H9 (cell line): ENCODE measurements at regions not wholly inside any gene's neighbourhood (a gene's known extent, or its start where the extent isn't known, plus 50 kb on each side); places are given as distances from the start of the nearest gene placed in this dataset.
A peak's percentile ranks its signal among the peaks of the same experiment; 100 is the strongest.

Experiments used
- DNase-seq: peaks from one replicate; pipeline ENCODE4 v3.0.0-alpha.2; 2017
- H2AFZ ChIP-seq: one replicate; pipeline ENCODE4 v1.6.1; 2013; ENCODE audit warnings: mild to moderate bottlenecking, low read length, control low read depth, moderate library complexity
- H2AK5ac ChIP-seq: 2 replicates; pipeline ENCODE4 v1.6.1; 2013; ENCODE audit warnings: low read length, control low read depth, mixed read lengths; ENCODE audit not compliant: insufficient read length
- H2BK120ac ChIP-seq: one replicate; pipeline ENCODE4 v1.6.1; 2013; ENCODE audit warnings: low read depth, mild to moderate bottlenecking, low read length, control low read depth, inconsistent platforms; ENCODE audit not compliant: poor library complexity, severe bottlenecking
- H2BK12ac ChIP-seq: 2 replicates; pipeline ENCODE4 v1.6.1; 2013; ENCODE audit warnings: low read length, control low read depth, mixed read lengths, low read depth; ENCODE audit not compliant: insufficient read length
- H2BK15ac ChIP-seq: 2 replicates; pipeline ENCODE4 v1.6.1; 2013; ENCODE audit warnings: low read depth, low read length, control low read depth
- H2BK20ac ChIP-seq: one replicate; pipeline ENCODE4 v1.6.1; 2013; ENCODE audit warnings: low read depth, mild to moderate bottlenecking, low read length, control low read depth, inconsistent platforms; ENCODE audit not compliant: poor library complexity, severe bottlenecking
- H2BK5ac ChIP-seq: 2 replicates; pipeline ENCODE4 v1.6.1; 2013; ENCODE audit warnings: low read length, control low read depth, mixed read lengths; ENCODE audit not compliant: insufficient read length
- H3K14ac ChIP-seq: 2 replicates; pipeline ENCODE4 v1.6.1; 2013; ENCODE audit warnings: low read length, control low read depth; ENCODE audit not compliant: insufficient read depth
- H3K18ac ChIP-seq: 2 replicates; pipeline ENCODE4 v1.6.1; 2013; ENCODE audit warnings: low read depth, mild to moderate bottlenecking, mixed read lengths, low read length, control low read depth; ENCODE audit not compliant: insufficient read length
- H3K23ac ChIP-seq: 2 replicates; pipeline ENCODE4 v1.6.1; 2013; ENCODE audit warnings: low read length, control low read depth, mixed read lengths, low read depth; ENCODE audit not compliant: insufficient read length
- H3K23me2 ChIP-seq: 2 replicates; pipeline ENCODE4 v1.6.1; 2013; ENCODE audit warnings: low read depth, mild to moderate bottlenecking, mixed read lengths, low read length, control low read depth; ENCODE audit not compliant: insufficient read length, poor library complexity, severe bottlenecking
- H3K27ac ChIP-seq: 2 replicates; pipeline ENCODE4 v1.5.1; 2013; ENCODE audit warnings: low read length, control low read depth, mixed read lengths, low read depth; ENCODE audit not compliant: insufficient read length
- H3K27me3 ChIP-seq: 2 replicates; pipeline ENCODE4 v1.6.1; 2013; ENCODE audit warnings: low read length, control low read depth, inconsistent platforms; ENCODE audit not compliant: insufficient read depth
- H3K4ac ChIP-seq: 2 replicates; pipeline ENCODE4 v1.6.1; 2013; ENCODE audit warnings: low read depth, mild to moderate bottlenecking, control low read depth, inconsistent platforms, low read length, moderate library complexity
- H3K4me1 ChIP-seq: 2 replicates; pipeline ENCODE4 v1.6.1; 2013; ENCODE audit warnings: low read length, control low read depth, inconsistent platforms; ENCODE audit not compliant: insufficient read depth
- H3K4me2 ChIP-seq: 2 replicates; pipeline ENCODE4 v1.6.1; 2013; ENCODE audit warnings: low read length, control low read depth, mixed read lengths; ENCODE audit not compliant: insufficient read length, insufficient read depth
- H3K56ac ChIP-seq: 2 replicates; pipeline ENCODE4 v1.6.1; 2013; ENCODE audit warnings: low read depth, mild to moderate bottlenecking, mixed read lengths, low read length, control low read depth; ENCODE audit not compliant: insufficient read length
- H3K79me1 ChIP-seq: 2 replicates; pipeline ENCODE4 v1.6.1; 2013; ENCODE audit warnings: low read depth, mild to moderate bottlenecking, moderate library complexity, low read length, control low read depth, inconsistent platforms; ENCODE audit not compliant: insufficient read depth, poor library complexity, severe bottlenecking
- H3K79me2 ChIP-seq: 2 replicates; pipeline ENCODE4 v1.6.1; 2013; ENCODE audit warnings: low read length, control low read depth, inconsistent platforms; ENCODE audit not compliant: insufficient read depth
- H3K9ac ChIP-seq: 2 replicates; pipeline ENCODE4 v1.6.1; 2013; ENCODE audit warnings: low read length, control low read depth, mixed read lengths; ENCODE audit not compliant: insufficient read length; ENCODE audit errors: extremely low read depth
- H3K9me3 ChIP-seq: one replicate; pipeline ENCODE4 v1.6.1; 2013; ENCODE audit warnings: low read depth, low read length, inconsistent platforms; ENCODE audit not compliant: control insufficient read depth
- H3T11ph ChIP-seq: one replicate; pipeline ENCODE4 v1.6.1; 2013; ENCODE audit warnings: mild to moderate bottlenecking, low read length, control low read depth, inconsistent platforms
- H4K20me1 ChIP-seq: one replicate; pipeline ENCODE4 v1.6.1; 2013; ENCODE audit not compliant: control insufficient read depth, insufficient read length, insufficient read depth
- H4K5ac ChIP-seq: 2 replicates; pipeline ENCODE4 v1.6.1; 2013; ENCODE audit warnings: low read depth, mild to moderate bottlenecking, mixed read lengths, low read length, control low read depth; ENCODE audit not compliant: insufficient read length
- H4K8ac ChIP-seq: replicated peaks from 2 replicates; pipeline ENCODE4 v1.6.1; 2013; ENCODE audit warnings: low read length, control low read depth, mixed read lengths, low read depth; ENCODE audit not compliant: insufficient read length
- H4K91ac ChIP-seq: 2 replicates; pipeline ENCODE4 v1.6.1; 2013; ENCODE audit warnings: low read depth, mild to moderate bottlenecking, moderate library complexity, mixed read lengths, low read length, control low read depth; ENCODE audit not compliant: insufficient read length
- H3K27ac Mint-ChIP-seq, 3 experiments: 2 replicates in 2 of 3; 3 replicates in 1 of 3; pipeline ENCODE4 v1.8.0; 2020 to 2021; ENCODE audit warnings: mixed read lengths in 3 of 3, mild to moderate bottlenecking in 1 of 3, moderate library complexity in 1 of 3
- H3K27me3 Mint-ChIP-seq: 2 replicates; pipeline ENCODE4 v1.8.0; 2021; ENCODE audit warnings: low read depth, mild to moderate bottlenecking, moderate library complexity, mixed read lengths
- H3K36me3 Mint-ChIP-seq, 3 experiments: 2 replicates in 2 of 3; 3 replicates in 1 of 3; pipeline ENCODE4 v1.8.0; 2020 to 2021; ENCODE audit warnings: low read depth in 3 of 3, mixed read lengths in 3 of 3; ENCODE audit not compliant: insufficient read depth in 1 of 3
- H3K4me1 Mint-ChIP-seq, 2 experiments: 2 replicates each; pipeline ENCODE4 v1.8.0; 2020; ENCODE audit warnings: mixed read lengths in 2 of 2
- H3K4me3 Mint-ChIP-seq, 2 experiments: 2 replicates in 1 of 2; 3 replicates in 1 of 2; pipeline ENCODE4 v1.8.0; 2020 to 2021; ENCODE audit warnings: mild to moderate bottlenecking in 2 of 2, mixed read lengths in 2 of 2, moderate library complexity in 1 of 2
- H3K9me3 Mint-ChIP-seq, 2 experiments: 2 replicates in 1 of 2; 3 replicates in 1 of 2; pipeline ENCODE4 v1.8.0; 2020; ENCODE audit warnings: mild to moderate bottlenecking in 2 of 2, mixed read lengths in 2 of 2, moderate library complexity in 1 of 2
- CTCF ChIP-seq: fragments of 200-600 bp; sonication (generic); conservative IDR thresholded peaks from 3 replicates; pipeline ENCODE4 v1.8.0; 2021; ENCODE audit warnings: antibody characterized with exemption, mild to moderate bottlenecking
- WGBS: extraction: QIAGEN DNeasy Blood & Tissue Kit; methylation state at CpG from one replicate; pipeline ENCODE4 v1.1.7; 2013; ENCODE audit warnings: missing lambda C conversion rate, low lambda C conversion rate, mixed read lengths; ENCODE audit not compliant: insufficient read length; ENCODE audit errors: extremely low coverage; 5-methylcytosine and 5-hydroxymethylcytosine counted together

DNA sequence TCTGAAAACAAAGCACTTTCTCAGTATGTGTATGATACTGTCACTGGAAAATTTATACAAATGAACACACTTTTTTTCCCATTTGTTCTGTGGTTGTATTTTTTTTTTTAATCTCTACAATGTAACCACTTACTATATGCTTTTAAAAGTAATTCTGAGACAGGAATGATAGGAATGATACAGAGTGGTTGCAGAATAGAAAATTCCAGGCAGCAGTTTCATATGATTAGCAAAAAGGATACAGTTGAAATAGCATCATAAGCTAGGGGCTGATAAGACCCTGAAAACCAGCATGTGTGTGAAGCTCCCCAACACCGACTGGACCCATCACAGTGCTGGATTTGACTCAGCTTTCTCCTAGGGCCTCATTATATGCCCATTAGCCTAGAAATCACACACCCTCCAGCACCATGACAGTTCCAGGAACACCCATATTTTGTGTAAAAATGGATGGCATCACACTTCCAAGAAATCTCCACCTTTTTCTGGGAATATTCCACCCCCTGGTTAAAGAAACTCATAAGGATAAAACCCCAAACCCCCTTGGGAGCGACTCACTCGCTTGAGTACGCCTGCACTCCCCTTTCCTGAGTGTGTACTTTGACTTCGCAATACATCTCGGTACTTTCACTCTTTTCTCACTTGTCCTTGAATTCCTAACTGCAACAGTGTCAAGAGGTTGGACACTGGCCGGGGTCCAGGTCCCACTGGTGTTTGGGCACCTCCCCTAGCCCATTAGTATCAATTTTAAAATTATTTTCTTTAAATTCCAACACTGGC is 77.4 kb upstream of the AGA start:
- Mint-ChIP-seq H3K27me3 (no peaks in the 10 kb centered on the region), H3K27ac (peak overlapping the region in 1 of 3 experiments; percentile 31; a peak in 1 of 7 replicates), H3K9me3 (peaks cover 0 to 7% of the 10 kb centered on the region in 2 experiments; a peak in 2 of 5 replicates), H3K4me1 (no peaks in the 10 kb centered on the region), H3K4me3 (no peak overlapping the region), H3K36me3 (peaks cover 0 to 2% (median 0%) of the 10 kb centered on the region in 3 experiments; a peak in 1 of 7 replicates)
- H4K20me1 ChIP-seq, result no peaks in the 10 kb centered on the region
- H2AK5ac ChIP-seq, result no peak overlapping the region
- no peaks in the 10 kb centered on the region for H3K79me1 ChIP-seq
- no peaks in the 10 kb centered on the region for H3K27me3 ChIP-seq
- H3K9ac ChIP-seq, result no peak overlapping the region
- H3K4me1 ChIP-seq, result no peaks in the 10 kb centered on the region
- H3K23ac ChIP-seq, result no peak overlapping the region
- H2BK5ac ChIP-seq, result no peak overlapping the region
- DNase-seq, result no peak
- H2BK12ac ChIP-seq, result no peak overlapping the region
- no peak overlapping the region for H4K91ac ChIP-seq
- TF ChIP-seq CTCF, result no peak
- no CpG with 5 or more reads among the region's 7 CpGs for WGBS
- H3K18ac ChIP-seq, result no peak overlapping the region
- no peak overlapping the region for H3K4me2 ChIP-seq
- no peak overlapping the region for H2AFZ ChIP-seq
- no peak overlapping the region for H3T11ph ChIP-seq
- no peak overlapping the region for H3K14ac ChIP-seq
- no peak overlapping the region for H2BK120ac ChIP-seq
- no peak overlapping the region for H4K5ac ChIP-seq
- no peak overlapping the region for H4K8ac ChIP-seq
- H2BK20ac ChIP-seq, result no peak overlapping the region
- H3K56ac ChIP-seq, result no peak overlapping the region
- no peaks in the 10 kb centered on the region for H3K23me2 ChIP-seq
- H3K79me2 ChIP-seq, result no peaks in the 10 kb centered on the region
- H3K9me3 ChIP-seq, result no peaks in the 10 kb centered on the region
- no peak overlapping the region for H3K4ac ChIP-seq
- H3K27ac ChIP-seq, result no peak overlapping the region
- no peak overlapping the region for H2BK15ac ChIP-seq
